Caco-2 (cell line): ENCODE measurements at regions not wholly inside any gene's neighbourhood (a gene's known extent, or its start where the extent isn't known, plus 50 kb on each side); places are given as distances from the start of the nearest gene placed in this dataset.

ENCODE experiments used
- BruUV-seq: library from RNA; stranded (reverse); fragments of 400-500 nt; replicated peaks from 2 replicates; lab custom pipeline; 2021; lab: Mats Ljungman, UMichigan
- CTCF ChIA-PET: fragments of 300-600 bp; sonication (Branson Sonifier 250); formaldehyde crosslinking; loops from one replicate; lab custom pipeline; 2022; ENCODE audit warnings: antibody characterized with exemption; lab: Charles Lee
- POLR2A ChIA-PET: fragments of 300-600 bp; sonication (Branson Sonifier 250); formaldehyde crosslinking; loops from one replicate; lab custom pipeline; 2022; ENCODE audit warnings: antibody characterized with exemption; lab: Charles Lee
- DNase-seq, 2 experiments: peaks; one replicate each; pipeline versions ENCODE4 v3.0.0 to v3.0.0-alpha.2; 2020 to 2022
- H3K27me3 ChIP-seq: replicated peaks from 2 replicates; pipeline ENCODE4 v1.6.0; 2011; ENCODE audit warnings: low read length; ENCODE audit not compliant: control insufficient read depth, insufficient read depth
- H3K36me3 ChIP-seq: 2 replicates; pipeline ENCODE4 v1.5.1; 2011; ENCODE audit warnings: low read length; ENCODE audit not compliant: control insufficient read depth, insufficient read depth
- H3K4me1 ChIP-seq: fragments of 250-450 bp; sonication (Bioruptor Pico); 2 replicates; pipeline ENCODE4 v1.5.1; 2020; ENCODE audit warnings: mild to moderate bottlenecking
- H3K4me3 ChIP-seq: 2 replicates; pipeline ENCODE4 v1.5.1; 2011; ENCODE audit warnings: low read depth, mild to moderate bottlenecking, control low read depth, low read length
- H3K9me3 ChIP-seq: fragments of 250-450 bp; sonication (Bioruptor Pico); 2 replicates; pipeline ENCODE4 v1.5.1; 2020; ENCODE audit warnings: mild to moderate bottlenecking, moderate library complexity
- H3K27ac Mint-ChIP-seq: one replicate; pipeline ENCODE4 v1.8.0; 2022; ENCODE audit warnings: mixed read lengths; ENCODE audit not compliant: unreplicated experiment
- H3K27me3 Mint-ChIP-seq: one replicate; pipeline ENCODE4 v1.8.0; 2022; ENCODE audit warnings: mixed read lengths; ENCODE audit not compliant: insufficient read depth, unreplicated experiment
- H3K36me3 Mint-ChIP-seq: one replicate; pipeline ENCODE4 v1.8.0; 2022; ENCODE audit warnings: mild to moderate bottlenecking, mixed read lengths; ENCODE audit not compliant: insufficient read depth, unreplicated experiment
- H3K4me1 Mint-ChIP-seq: one replicate; pipeline ENCODE4 v1.8.0; 2022; ENCODE audit warnings: low read depth, mixed read lengths; ENCODE audit not compliant: unreplicated experiment
- H3K4me3 Mint-ChIP-seq: one replicate; pipeline ENCODE4 v1.8.0; 2022; ENCODE audit warnings: mild to moderate bottlenecking, moderate library complexity, mixed read lengths; ENCODE audit not compliant: unreplicated experiment
- H3K9me3 Mint-ChIP-seq: one replicate; pipeline ENCODE4 v1.8.0; 2022; ENCODE audit warnings: mixed read lengths; ENCODE audit not compliant: unreplicated experiment
- CTCF ChIP-seq, 2 experiments: fragments of 200-600 bp in 1 of 2; IDR thresholded peaks; 1 replicate in 1 of 2; 2 replicates in 1 of 2; pipeline versions ENCODE4 v1.5.1 to v1.8.0; 2011 to 2022; ENCODE audit warnings: antibody characterized with exemption in 1 of 2, control low read depth in 1 of 2, inconsistent platforms in 1 of 2, low read depth in 1 of 2, low read length in 1 of 2, mild to moderate bottlenecking in 1 of 2, moderate library complexity in 1 of 2; ENCODE audit not compliant: insufficient read depth in 1 of 2, severe bottlenecking in 1 of 2, unreplicated experiment in 1 of 2
- intact Hi-C: fragments of 100-400 bp; cut with micrococcal nuclease; formaldehyde crosslinking; loops from one replicate; pipeline ENCODE4 v1.10.0; 2022; ENCODE audit not compliant: unreplicated experiment

GRCh38 chr11:13897646-13898276 lies 64.8 kb upstream of the SPON1 start:
- intact Hi-C loops, result no loop called here

GRCh38 chr11:13899603-13900002 lies 62.9 kb upstream of the SPON1 start:
- Mint-ChIP-seq H3K4me3 (no peak overlapping the region), H3K27ac (no peak overlapping the region), H3K9me3 (no peaks in the 10 kb centered on the region), H3K27me3 (peaks cover 2% of the 10 kb centered on the region), H3K36me3 (no peaks in the 10 kb centered on the region), H3K4me1 (peaks cover 7% of the 10 kb centered on the region)
- intact Hi-C loops, result no loop called here
- H3K4me1 ChIP-seq, result peaks cover 10% of the 10 kb centered on the region
- H3K36me3 ChIP-seq, result no peaks in the 10 kb centered on the region
- no TSS peak for BruUV-seq
- no peak for TF ChIP-seq CTCF (IDR thresholded peaks at IDR 0.05; ENCODE audit: insufficient read depth in 1 of 2, low read depth in 1 of 2, low read length in 1 of 2, severe bottlenecking in 1 of 2, unreplicated experiment in 1 of 2)
- H3K4me3 ChIP-seq, result no peak overlapping the region
- H3K9me3 ChIP-seq, result no peaks in the 10 kb centered on the region
- DNase-seq, result no peak
- ChIA-PET POLR2A (no interaction called here), CTCF (no interaction called here)
- no peaks in the 10 kb centered on the region for H3K27me3 ChIP-seq

More at GRCh38 chr11:13897646-13898276, 64.8 kb upstream of the SPON1 start:
- peaks cover 7% of the 10 kb centered on the region for H3K4me1 Mint-ChIP-seq
- H3K27me3 ChIP-seq, result no peaks in the 10 kb centered on the region
- H3K36me3 Mint-ChIP-seq, result no peaks in the 10 kb centered on the region
- no peak for DNase-seq
- ChIA-PET POLR2A (no interaction called here), CTCF (no interaction called here)
- H3K9me3 Mint-ChIP-seq, result no peaks in the 10 kb centered on the region
- no peak overlapping the region for H3K4me3 ChIP-seq
- H3K27ac Mint-ChIP-seq, result peak overlapping the region; percentile 27
- H3K4me1 ChIP-seq, result peaks cover 10% of the 10 kb centered on the region
- H3K9me3 ChIP-seq, result no peaks in the 10 kb centered on the region
- no peaks in the 10 kb centered on the region for H3K36me3 ChIP-seq
- BruUV-seq, result no TSS peak
- H3K27me3 Mint-ChIP-seq, result peaks cover 2% of the 10 kb centered on the region
- TF ChIP-seq CTCF (IDR thresholded peaks at IDR 0.05; ENCODE audit: insufficient read depth in 1 of 2, low read depth in 1 of 2, low read length in 1 of 2, severe bottlenecking in 1 of 2, unreplicated experiment in 1 of 2), result no peak
- no peak overlapping the region for H3K4me3 Mint-ChIP-seq

GRCh38 chr11:13902523-13902922 lies 60.0 kb upstream of the SPON1 start:
- no peaks in the 10 kb centered on the region for H3K9me3 Mint-ChIP-seq
- Histone ChIP-seq H3K36me3 (no peaks in the 10 kb centered on the region), H3K27me3 (no peaks in the 10 kb centered on the region), H3K9me3 (peaks cover 8% of the 10 kb centered on the region; the same call in 1 of the 2 replicates), H3K4me1 (0 out of 2 replicates have a peak, but pooled peaks cover 3% of the 10 kb centered on the region), H3K4me3 (no peak overlapping the region)
- H3K36me3 Mint-ChIP-seq, result no peaks in the 10 kb centered on the region
- ChIA-PET CTCF (no interaction called here), POLR2A (no interaction called here)
- BruUV-seq, result no TSS peak
- peaks cover 7% of the 10 kb centered on the region for H3K4me1 Mint-ChIP-seq
- no peak overlapping the region for H3K27ac Mint-ChIP-seq
- peaks cover 2% of the 10 kb centered on the region for H3K27me3 Mint-ChIP-seq
- DNase-seq, result no peak
- TF ChIP-seq CTCF (IDR thresholded peaks at IDR 0.05; ENCODE audit: insufficient read depth in 1 of 2, low read depth in 1 of 2, low read length in 1 of 2, severe bottlenecking in 1 of 2, unreplicated experiment in 1 of 2), result no peak
- intact Hi-C loops, result no loop called here
- no peak overlapping the region for H3K4me3 Mint-ChIP-seq
